Adrenal gland (tissue), 5 donors: ENCODE measurements at regions not wholly inside any gene's neighbourhood (a gene's known extent, or its start where the extent isn't known, plus 50 kb on each side); places are given as distances from the start of the nearest gene placed in this dataset.

Experiments
- CTCF ChIP-seq, 6 experiments: fragments of 450-650 bp in 4 of 6; fragments of 200-600 bp in 2 of 6; sonication (generic) in 1 of 6; IDR thresholded peaks; 1 replicate in 5 of 6; 2 replicates in 1 of 6; pipeline versions ENCODE4 v1.5.1 to v1.8.0; 2016 to 2021; ENCODE audit warnings: antibody characterized with exemption in 6 of 6, mild to moderate bottlenecking in 2 of 6, moderate library complexity in 1 of 6
- POLR2A ChIP-seq, 2 donors: fragments of 450-650 bp; IDR thresholded peaks; one replicate each; pipeline ENCODE4 v1.6.1; 2017; ENCODE audit warnings: antibody characterized with exemption in 2 of 2, mild to moderate bottlenecking in 2 of 2, moderate library complexity in 1 of 2
- donor health status: DM: no; HTN: no; CAD: no.

GRCh38 chr5:35473589-35473988 is 144.1 kb upstream of the SPEF2 start:
- TF ChIP-seq CTCF (IDR thresholded peaks at IDR 0.05) (no peak), POLR2A (IDR thresholded peaks at IDR 0.05) (no peak)
